Brain microvascular endothelial cell (primary cell): ENCODE measurements at regions not wholly inside any gene's neighbourhood (a gene's known extent, or its start where the extent isn't known, plus 50 kb on each side); places are given as distances from the start of the nearest gene placed in this dataset.

Experiments used
- DNase-seq: peaks from one replicate; pipeline ENCODE4 v3.0.0-alpha.2; 2020
- H3K27ac ChIP-seq: fragments of 250-450 bp; sonication (Bioruptor Pico); 2 replicates; pipeline ENCODE4 v1.5.1; 2020; ENCODE audit warnings: mild to moderate bottlenecking, moderate library complexity
- H3K27me3 ChIP-seq: fragments of 250-450 bp; sonication (Bioruptor Pico); replicated peaks from 2 replicates; pipeline ENCODE4 v1.5.1; 2020; ENCODE audit warnings: mild to moderate bottlenecking
- H3K36me3 ChIP-seq: fragments of 250-450 bp; sonication (Bioruptor Pico); replicated peaks from 2 replicates; pipeline ENCODE4 v1.5.1; 2020; ENCODE audit warnings: mild to moderate bottlenecking
- H3K4me3 ChIP-seq: 2 replicates; pipeline ENCODE4 v1.5.1; 2011; ENCODE audit warnings: low read depth, mild to moderate bottlenecking, control low read depth, low read length, moderate library complexity
- CTCF ChIP-seq: IDR thresholded peaks from 2 replicates; pipeline ENCODE4 v1.5.1; 2011; ENCODE audit warnings: low read depth, mild to moderate bottlenecking, moderate library complexity, low read length, control low read depth, inconsistent platforms; ENCODE audit errors: missing control alignments
- in situ Hi-C: cut with HindIII; loops from 2 replicates; pipeline ENCODE4 v1.10.0; 2017; ENCODE audit warnings: low sequenced_read_pairs, low pct_ligation_motif_present

DNA sequence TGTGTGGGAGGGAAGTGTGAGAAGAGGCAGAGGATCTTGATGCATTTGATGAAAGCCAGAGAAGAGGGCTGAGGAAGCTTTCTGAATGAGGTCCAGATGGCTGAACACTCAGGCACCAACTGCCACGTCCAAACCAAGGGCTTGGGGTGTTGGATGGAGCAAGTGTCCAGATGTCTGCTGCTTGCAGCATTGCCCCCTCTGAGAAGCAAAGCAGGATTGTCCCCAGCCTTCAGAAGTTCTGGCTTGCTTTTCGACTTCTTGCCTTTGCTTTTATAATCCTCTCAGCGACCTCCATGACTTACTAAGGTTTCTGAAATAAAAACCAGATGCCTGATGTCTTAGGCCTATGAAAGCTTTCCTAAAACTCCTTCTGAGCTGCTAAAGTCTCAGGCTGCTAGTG, 182.5 kb downstream of the HUNK start:
- no peak for DNase-seq
- in situ Hi-C loops: no loop called here
- Histone ChIP-seq H3K4me3 (no peak overlapping the region), H3K27ac (no peak overlapping the region), H3K36me3 (no peaks in the 10 kb centered on the region), H3K27me3 (no peaks in the 10 kb centered on the region)
- no peak for TF ChIP-seq CTCF
